MV-4-11 (cell line): ENCODE measurements at regions not wholly inside any gene's neighbourhood (a gene's known extent, or its start where the extent isn't known, plus 50 kb on each side); places are given as distances from the start of the nearest gene placed in this dataset.
"Not testable (repeated sequence)": the region's sequence is repeated elsewhere in the genome, so short reads cannot be mapped to it uniquely, and the experiment has no call there.

ENCODE experiments used
- DNase-seq: peaks from one replicate; lab custom pipeline; 2025; lab: John Stamatoyannopoulos, UW

GRCh38 chr21:27320868-27321267 is 354.0 kb upstream of the ADAMTS5 start:
- no peak for DNase-seq

GRCh38 chr21:27317601-27318000 is 350.7 kb upstream of the ADAMTS5 start:
- DNase-seq: not testable (repeated sequence)

GRCh38 chr21:27315373-27315772 is 348.5 kb upstream of the ADAMTS5 start:
- DNase-seq: no peak

GRCh38 chr21:27314131-27314530 is 347.2 kb upstream of the ADAMTS5 start:
- DNase-seq: no peak

- no peak for DNase-seq
These were observed 340.2 kb upstream of the ADAMTS5 start for GRCh38 chr21:27306791-27307775.

GRCh38 chr21:27306206-27306605 is 339.3 kb upstream of the ADAMTS5 start:
- no peak for DNase-seq

- no peak for DNase-seq
These were observed 334.3 kb upstream of the ADAMTS5 start for GRCh38 chr21:27301220-27301619.

GRCh38 chr21:27300770-27301169 is 333.9 kb upstream of the ADAMTS5 start:
- DNase-seq: no peak

GRCh38 chr21:27298465-27298864 is 331.6 kb upstream of the ADAMTS5 start:
- DNase-seq: no peak

- no peak for DNase-seq
These were observed 326.4 kb upstream of the ADAMTS5 start for GRCh38 chr21:27293239-27293638.

- no peak for DNase-seq
These were observed 325.9 kb upstream of the ADAMTS5 start for GRCh38 chr21:27292783-27293182.

GRCh38 chr21:27292229-27292628 is 325.3 kb upstream of the ADAMTS5 start:
- no peak for DNase-seq

GRCh38 chr21:27291006-27291405 is 324.1 kb upstream of the ADAMTS5 start:
- no peak for DNase-seq

GRCh38 chr21:27290028-27290427 is 323.1 kb upstream of the ADAMTS5 start:
- DNase-seq: no peak

- DNase-seq: no peak
These were observed 319.9 kb upstream of the ADAMTS5 start for GRCh38 chr21:27286760-27287159.

GRCh38 chr21:27277110-27277509 is 310.2 kb upstream of the ADAMTS5 start:
- no peak for DNase-seq

GRCh38 chr21:27275294-27275927 is 308.5 kb upstream of the ADAMTS5 start:
- peak; percentile 94 for DNase-seq

GRCh38 chr21:27269644-27270043 is 302.8 kb upstream of the ADAMTS5 start:
- peak; percentile 89 for DNase-seq

GRCh38 chr21:27268290-27268689 is 301.4 kb upstream of the ADAMTS5 start:
- no peak for DNase-seq

- DNase-seq: no peak
These were observed 299.1 kb upstream of the ADAMTS5 start for GRCh38 chr21:27265949-27266348.

- no peak for DNase-seq
These were observed 298.6 kb upstream of the ADAMTS5 start for GRCh38 chr21:27265492-27265891.

GRCh38 chr21:27261676-27262075 is 294.8 kb upstream of the ADAMTS5 start:
- DNase-seq: no peak

- DNase-seq: no peak
These were observed 293.8 kb upstream of the ADAMTS5 start for GRCh38 chr21:27260728-27261127.
